GM18858 (cell line): ENCODE measurements at regions not wholly inside any gene's neighbourhood (a gene's known extent, or its start where the extent isn't known, plus 50 kb on each side); places are given as distances from the start of the nearest gene placed in this dataset.
"Not testable (repeated sequence)": the region's sequence is repeated elsewhere in the genome, so short reads cannot be mapped to it uniquely, and the experiment has no call there.

Experiments
- ATAC-seq: cut with Tn5 transposase; IDR thresholded peaks from one replicate; pipeline ENCODE4 v1.9.1; 2021; ENCODE audit not compliant: unreplicated experiment

- ATAC-seq: not testable (repeated sequence)
Observed at GRCh38 chr1:121050097-121050496, 134.0 kb downstream of the FAM72B start.

- not testable (repeated sequence) for ATAC-seq
Observed at GRCh38 chr1:121051161-121051790, 132.9 kb downstream of the FAM72B start.

GRCh38 chr1:121052081-121052660, 132.0 kb downstream of the FAM72B start:
- not testable (repeated sequence) for ATAC-seq

- ATAC-seq: not testable (repeated sequence)
Observed at GRCh38 chr1:121054928-121055327, 129.2 kb downstream of the FAM72B start.

DNA sequence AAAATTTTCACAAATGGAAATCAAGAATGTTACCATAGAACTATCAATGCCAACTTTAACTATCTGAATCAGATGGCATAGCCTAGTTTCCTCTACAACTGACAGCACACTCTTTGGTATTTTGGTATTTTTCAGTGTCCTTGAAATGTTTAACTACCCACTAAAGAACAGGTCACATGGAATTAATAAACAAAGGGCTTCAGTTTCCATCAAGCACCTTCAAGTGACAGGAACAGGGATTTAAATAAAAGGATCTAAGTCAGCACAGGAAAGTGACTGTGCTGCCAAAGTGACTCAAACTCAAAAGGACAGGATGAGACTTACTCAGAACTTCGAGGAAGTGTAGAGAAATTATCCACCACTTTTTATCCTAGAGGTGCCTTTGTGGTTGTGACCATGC, 117.2 kb downstream of the FAM72B start:
- not testable (repeated sequence) for ATAC-seq

DNA sequence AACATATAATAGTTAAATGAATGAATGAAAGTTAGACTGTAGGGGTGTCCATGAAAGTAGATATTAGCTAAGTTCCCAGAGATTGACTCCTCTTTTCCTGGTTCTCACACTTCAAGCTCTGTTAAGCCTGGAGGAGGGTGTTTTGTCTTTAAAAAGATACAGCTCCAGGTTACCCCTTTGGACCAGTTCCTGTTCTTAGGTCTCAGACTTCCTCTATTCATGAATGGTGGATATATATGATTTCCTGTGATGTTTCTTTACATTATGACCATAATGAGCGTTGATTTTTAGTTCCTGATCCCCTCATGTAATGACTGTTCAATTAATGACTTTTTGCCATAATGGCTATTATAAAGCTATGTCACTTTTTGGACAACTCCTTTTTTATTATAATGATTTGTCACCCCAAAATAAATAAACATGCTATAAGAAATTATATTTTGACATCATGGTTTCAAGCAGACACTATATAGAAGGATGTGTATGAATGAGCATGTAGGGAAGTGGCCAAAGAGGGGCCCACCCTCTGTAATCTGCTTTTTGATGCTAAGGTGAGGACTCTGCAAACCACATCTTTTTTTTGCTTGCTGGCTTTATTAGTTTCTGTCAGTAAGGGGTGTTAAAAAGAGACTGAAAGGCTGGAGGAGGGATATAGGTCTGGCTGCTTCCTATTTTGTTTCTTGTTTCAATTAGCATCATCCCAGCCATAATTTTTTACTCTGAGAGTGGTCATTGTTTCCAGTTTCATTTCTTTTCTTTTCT, 115.2 kb downstream of the FAM72B start:
- not testable (repeated sequence) for ATAC-seq

- not testable (repeated sequence) for ATAC-seq
Observed at GRCh38 chr1:121073852-121074251, 110.3 kb downstream of the FAM72B start.

- not testable (repeated sequence) for ATAC-seq
Observed at GRCh38 chr1:121075254-121075805, 108.8 kb downstream of the FAM72B start.

- peak; percentile 97 for ATAC-seq
Observed at GRCh38 chr1:121076674-121077073, 107.5 kb downstream of the FAM72B start.

GRCh38 chr1:121079655-121080054, 104.5 kb downstream of the FAM72B start:
- not testable (repeated sequence) for ATAC-seq

DNA sequence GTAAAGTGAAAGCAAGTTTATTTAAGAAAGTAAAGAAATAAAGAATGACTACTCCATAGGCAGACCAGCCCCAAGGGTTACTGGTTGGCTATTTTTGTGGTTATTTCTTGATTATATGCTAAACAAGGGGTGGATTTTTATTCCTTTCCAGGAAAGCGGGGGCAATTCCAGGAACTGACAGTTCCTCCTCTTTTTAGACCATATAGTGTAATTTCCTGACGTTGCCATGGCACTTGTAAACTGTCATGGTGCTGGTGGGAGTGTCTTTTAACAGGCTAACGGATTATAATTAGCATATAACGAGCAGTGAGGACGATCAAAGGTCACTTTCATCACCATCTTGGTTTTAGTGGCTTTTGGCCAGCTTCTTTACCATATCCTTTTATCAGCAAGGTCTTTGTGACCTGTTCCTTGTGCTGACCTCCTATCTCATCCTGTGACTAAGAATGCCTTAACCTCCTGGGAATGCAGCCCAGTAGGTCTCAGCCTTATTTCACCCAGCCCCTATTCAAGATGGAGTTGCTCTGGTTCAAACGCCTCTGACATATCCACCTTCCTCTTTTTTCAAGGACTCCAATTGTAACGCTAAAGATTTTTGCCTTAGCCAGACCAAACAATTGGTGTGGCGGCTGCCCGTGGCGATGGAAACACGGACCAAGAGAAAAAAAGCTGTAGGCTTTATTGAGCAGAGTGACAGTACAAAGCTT, 103.8 kb downstream of the FAM72B start:
- not testable (repeated sequence) for ATAC-seq

DNA sequence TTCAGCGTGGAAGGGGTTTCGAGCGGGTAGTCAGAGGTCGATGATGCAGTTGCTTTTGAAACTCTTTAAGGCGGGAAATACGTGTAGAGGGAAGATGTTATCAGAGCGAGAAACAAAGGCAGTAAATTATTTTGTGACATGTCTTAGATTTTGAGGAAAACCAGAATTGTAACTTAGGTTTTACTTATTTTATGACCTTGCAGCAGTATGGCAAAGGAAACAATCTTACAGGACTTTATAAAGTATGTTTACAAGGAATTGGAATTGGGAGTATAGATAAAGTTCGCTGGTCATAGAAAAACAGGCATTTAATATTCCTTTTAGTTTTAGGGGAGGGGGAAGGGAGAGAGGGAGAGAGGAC, 103.3 kb downstream of the FAM72B start:
- ATAC-seq: not testable (repeated sequence)

DNA sequence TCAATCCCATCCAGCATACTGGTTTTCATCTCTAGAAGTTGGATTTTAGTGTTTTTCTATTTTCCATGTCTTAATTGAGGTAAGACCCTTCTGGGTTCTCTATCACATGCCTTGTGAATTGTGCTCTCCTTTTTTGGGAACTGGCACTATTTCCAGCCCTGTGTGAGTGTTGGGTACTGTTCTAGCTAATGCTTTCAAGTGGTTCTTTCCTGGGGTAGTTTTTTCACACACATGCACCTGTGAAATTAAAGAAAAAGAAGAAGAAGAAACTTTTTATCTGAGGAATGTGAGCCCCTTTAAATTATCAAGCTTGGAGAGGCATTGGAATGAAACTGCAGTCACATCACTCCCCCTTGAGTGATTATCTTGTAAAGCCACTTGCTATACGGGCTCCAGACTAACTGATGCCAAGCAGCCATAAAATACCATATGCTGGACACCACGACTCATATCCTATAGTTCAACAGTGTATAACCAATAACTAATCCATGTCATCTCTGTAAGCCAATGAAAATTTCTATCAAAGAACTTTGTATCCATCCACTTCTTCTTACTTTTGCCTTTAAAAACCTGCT, 102.4 kb downstream of the FAM72B start:
- not testable (repeated sequence) for ATAC-seq

- ATAC-seq: not testable (repeated sequence)
Observed at GRCh38 chr1:121082995-121083394, 101.1 kb downstream of the FAM72B start.

GRCh38 chr1:121086249-121086648, 97.9 kb downstream of the FAM72B start:
- ATAC-seq: not testable (repeated sequence)

DNA sequence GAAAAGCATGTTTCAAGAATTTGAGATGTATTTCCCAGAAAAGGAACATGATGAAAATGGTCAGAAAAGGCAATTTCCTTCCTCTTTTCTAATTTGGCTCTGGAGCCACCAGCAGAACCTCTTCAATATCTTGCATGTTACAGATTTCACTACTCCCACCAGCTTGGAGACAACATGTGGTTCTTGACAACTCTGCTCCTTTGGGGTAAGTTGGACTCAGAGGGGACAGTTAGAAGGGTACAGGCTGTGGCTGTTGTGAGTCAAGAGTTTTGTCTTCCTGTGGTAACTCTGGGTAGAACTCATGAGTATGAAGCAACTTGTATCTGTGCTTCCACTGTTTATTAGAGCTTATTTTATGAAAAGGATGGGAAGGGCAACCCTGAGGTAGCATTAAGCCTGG, 96.9 kb downstream of the FAM72B start:
- not testable (repeated sequence) for ATAC-seq

- not testable (repeated sequence) for ATAC-seq
Observed at GRCh38 chr1:121088568-121088967, 95.6 kb downstream of the FAM72B start.

- not testable (repeated sequence) for ATAC-seq
Observed at GRCh38 chr1:121092329-121092968, 91.7 kb downstream of the FAM72B start.

GRCh38 chr1:121095014-121095413, 89.1 kb downstream of the FAM72B start:
- ATAC-seq: not testable (repeated sequence)
